ENCODE measurements at regions not wholly inside any gene's neighbourhood (a gene's known extent, or its start where the extent isn't known, plus 50 kb on each side); places are given as distances from the start of the nearest gene placed in this dataset.
A peak's percentile ranks its signal among the peaks of the same experiment; 100 is the strongest.

- H3K9me3 Mint-ChIP-seq (ENCODE audit: low read depth), result no peaks in the 10 kb centered on the region
These were observed 516.6 kb upstream of the NBEA start for GRCh38 chr13:34425327-34425949.

DNA sequence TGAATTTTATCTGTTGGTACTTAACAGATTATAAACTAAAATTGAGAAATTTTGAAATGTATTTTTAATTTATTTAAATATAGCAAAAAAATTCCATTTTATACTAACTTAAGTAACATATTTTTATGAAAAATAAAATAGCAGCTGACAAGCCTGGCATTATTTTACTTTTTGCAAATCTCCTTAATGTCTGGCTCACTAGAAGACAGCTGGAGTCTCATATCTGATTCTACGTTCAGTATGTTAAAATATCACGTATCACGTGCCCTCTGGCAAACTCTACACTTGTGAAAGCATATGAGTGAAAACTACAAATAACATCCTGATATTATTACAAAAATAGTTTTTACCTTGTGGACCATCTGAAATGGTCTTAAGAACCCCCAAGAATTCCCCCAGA lies 513.2 kb upstream of the NBEA start:
- H3K4me3 Mint-ChIP-seq (ENCODE audit: unreplicated experiment), result no peak overlapping the region
- H3K27ac Mint-ChIP-seq (ENCODE audit: unreplicated experiment), result no peak overlapping the region
- no peak for DNase-seq (ENCODE audit: low spot score)
- TF ChIP-seq, protein P1, sequence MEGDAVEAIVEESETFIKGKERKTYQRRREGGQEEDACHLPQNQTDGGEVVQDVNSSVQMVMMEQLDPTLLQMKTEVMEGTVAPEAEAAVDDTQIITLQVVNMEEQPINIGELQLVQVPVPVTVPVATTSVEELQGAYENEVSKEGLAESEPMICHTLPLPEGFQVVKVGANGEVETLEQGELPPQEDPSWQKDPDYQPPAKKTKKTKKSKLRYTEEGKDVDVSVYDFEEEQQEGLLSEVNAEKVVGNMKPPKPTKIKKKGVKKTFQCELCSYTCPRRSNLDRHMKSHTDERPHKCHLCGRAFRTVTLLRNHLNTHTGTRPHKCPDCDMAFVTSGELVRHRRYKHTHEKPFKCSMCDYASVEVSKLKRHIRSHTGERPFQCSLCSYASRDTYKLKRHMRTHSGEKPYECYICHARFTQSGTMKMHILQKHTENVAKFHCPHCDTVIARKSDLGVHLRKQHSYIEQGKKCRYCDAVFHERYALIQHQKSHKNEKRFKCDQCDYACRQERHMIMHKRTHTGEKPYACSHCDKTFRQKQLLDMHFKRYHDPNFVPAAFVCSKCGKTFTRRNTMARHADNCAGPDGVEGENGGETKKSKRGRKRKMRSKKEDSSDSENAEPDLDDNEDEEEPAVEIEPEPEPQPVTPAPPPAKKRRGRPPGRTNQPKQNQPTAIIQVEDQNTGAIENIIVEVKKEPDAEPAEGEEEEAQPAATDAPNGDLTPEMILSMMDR (IDR thresholded peaks at IDR 0.05), result no peak
- no peaks in the 10 kb centered on the region for H3K27me3 Mint-ChIP-seq (ENCODE audit: low read depth)
- peaks cover 4% of the 10 kb centered on the region for H3K4me1 Mint-ChIP-seq (ENCODE audit: low read depth)
- no peaks in the 10 kb centered on the region for H3K9me3 Mint-ChIP-seq (ENCODE audit: low read depth)
- H3K36me3 Mint-ChIP-seq (ENCODE audit: low read depth), result no peaks in the 10 kb centered on the region

More at GRCh38 chr13:34425327-34425949, 516.6 kb upstream of the NBEA start:
- H3K36me3 Mint-ChIP-seq (ENCODE audit: low read depth), result no peaks in the 10 kb centered on the region
- no peak for DNase-seq (ENCODE audit: low spot score)
- no peak overlapping the region for H3K27ac Mint-ChIP-seq (ENCODE audit: unreplicated experiment)
- TF ChIP-seq, protein P1 (IDR thresholded peaks at IDR 0.05), result no peak
- H3K4me3 Mint-ChIP-seq (ENCODE audit: unreplicated experiment), result no peak overlapping the region
- no peaks in the 10 kb centered on the region for H3K27me3 Mint-ChIP-seq (ENCODE audit: low read depth)
- H3K4me1 Mint-ChIP-seq (ENCODE audit: low read depth), result peaks cover 3% of the 10 kb centered on the region

GRCh38 chr13:34430294-34430693 lies 511.8 kb upstream of the NBEA start:
- Mint-ChIP-seq H3K4me1 (ENCODE audit: low read depth) (peaks cover 9% of the 10 kb centered on the region), H3K27me3 (ENCODE audit: low read depth) (no peaks in the 10 kb centered on the region), H3K4me3 (ENCODE audit: unreplicated experiment) (no peak overlapping the region), H3K9me3 (ENCODE audit: low read depth) (no peaks in the 10 kb centered on the region), H3K27ac (ENCODE audit: unreplicated experiment) (no peak overlapping the region), H3K36me3 (ENCODE audit: low read depth) (no peaks in the 10 kb centered on the region)
- DNase-seq (ENCODE audit: low spot score), result no peak
- TF ChIP-seq, protein P1 (IDR thresholded peaks at IDR 0.05), result no peak

DNA sequence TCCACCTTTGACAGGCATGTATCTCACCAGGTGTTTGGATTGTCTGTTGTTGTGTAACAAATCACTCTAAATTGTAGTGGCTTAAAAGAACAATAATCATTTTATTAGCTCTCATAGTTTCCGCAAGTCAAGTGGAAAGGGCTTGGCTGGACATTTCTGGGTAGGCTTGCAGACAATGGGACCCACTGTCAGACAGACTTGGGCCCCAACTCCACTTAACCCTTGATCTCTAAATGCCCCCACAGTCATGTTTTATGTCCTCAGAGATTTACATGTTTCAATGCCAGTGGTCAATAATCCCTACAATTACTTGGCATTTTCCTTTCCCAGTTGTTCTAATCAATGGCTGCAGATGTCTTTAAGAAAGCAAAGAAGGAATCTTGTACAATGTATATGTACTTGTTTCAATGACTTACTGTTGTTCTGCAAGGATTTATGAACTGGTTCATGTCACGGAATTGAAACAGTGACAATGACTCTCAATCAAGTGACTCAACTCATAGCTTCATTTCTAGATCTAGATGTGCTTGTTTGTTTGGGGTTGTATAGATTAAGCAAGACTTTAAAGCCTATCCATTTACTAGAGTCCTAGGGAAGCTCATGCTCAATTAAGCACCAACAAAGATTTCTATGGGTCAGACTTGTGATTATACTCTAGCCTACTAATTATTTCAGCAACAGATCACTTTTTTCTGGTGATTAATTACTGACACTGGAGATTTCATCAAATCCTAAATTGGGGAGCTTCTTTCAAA lies 510.1 kb upstream of the NBEA start:
- DNase-seq (ENCODE audit: low spot score), result no peak
- TF ChIP-seq, protein P1 (IDR thresholded peaks at IDR 0.05), result no peak
- peaks cover 12% of the 10 kb centered on the region for H3K4me1 Mint-ChIP-seq (ENCODE audit: low read depth)

GRCh38 chr13:34435338-34435737 lies 506.7 kb upstream of the NBEA start:
- no peak overlapping the region for H3K4me3 Mint-ChIP-seq (ENCODE audit: unreplicated experiment)
- DNase-seq (ENCODE audit: low spot score), result no peak

More for the DNA sequence above, 510.1 kb upstream of the NBEA start:
- Mint-ChIP-seq H3K36me3 (ENCODE audit: low read depth) (no peaks in the 10 kb centered on the region), H3K27me3 (ENCODE audit: low read depth) (no peaks in the 10 kb centered on the region), H3K27ac (ENCODE audit: unreplicated experiment) (no peak overlapping the region), H3K9me3 (ENCODE audit: low read depth) (no peaks in the 10 kb centered on the region), H3K4me3 (ENCODE audit: unreplicated experiment) (no peak overlapping the region)

More at GRCh38 chr13:34435338-34435737, 506.7 kb upstream of the NBEA start:
- TF ChIP-seq, protein P1 (IDR thresholded peaks at IDR 0.05), result no peak
- H3K9me3 Mint-ChIP-seq (ENCODE audit: low read depth), result peaks cover 4% of the 10 kb centered on the region
- no peaks in the 10 kb centered on the region for H3K27me3 Mint-ChIP-seq (ENCODE audit: low read depth)
- peak overlapping the region; percentile 30 for H3K27ac Mint-ChIP-seq (ENCODE audit: unreplicated experiment)
- H3K36me3 Mint-ChIP-seq (ENCODE audit: low read depth), result no peaks in the 10 kb centered on the region
- H3K4me1 Mint-ChIP-seq (ENCODE audit: low read depth), result peaks cover 17% of the 10 kb centered on the region
